HepG2 (cell line): ENCODE measurements at regions not wholly inside any gene's neighbourhood (a gene's known extent, or its start where the extent isn't known, plus 50 kb on each side); places are given as distances from the start of the nearest gene placed in this dataset.

ENCODE experiments used
- ATAC-seq: fragments of 200-7000 bp; cut with Tn5 transposase; 3 replicates; pipeline ENCODE4 v1.9.1; 2020; ENCODE audit warnings: mild to moderate bottlenecking, moderate library complexity
- BruUV-seq: library from RNA; stranded (reverse); fragments of 400-500 nt; replicated peaks from 2 replicates; lab custom pipeline; 2021; lab: Mats Ljungman, UMichigan
- CTCF ChIA-PET: fragments of 300-600 bp; formaldehyde crosslinking; extraction: SDS; loops from one replicate; lab custom pipeline; 2021; ENCODE audit warnings: low total read pairs, inconsistent platforms, low intra/inter-chr PET ratio; lab: Yijun Ruan, JAX
- POLR2A ChIA-PET: fragments of 350-600 bp; sonication (Branson Sonifier 250); formaldehyde crosslinking; loops from one replicate; lab custom pipeline; 2020; ENCODE audit warnings: antibody characterized with exemption, inconsistent platforms; lab: Yijun Ruan, JAX
- DNase-seq: peaks from one replicate; pipeline ENCODE4 v3.0.0-alpha.2; 2015; ENCODE audit warnings: low spot score
- FAIRE-seq: peaks from 3 replicates; lab custom pipeline; 2011; peaks lifted over from hg19 to GRCh38; lab: Jason Lieb, UNC
- H2AFZ ChIP-seq: one replicate; pipeline ENCODE4 v1.6.1; 2011; ENCODE audit warnings: low read length, inconsistent platforms
- H3K27ac ChIP-seq: fragments of 300-600 bp; 3 replicates; pipeline ENCODE4 v1.8.0; 2011; ENCODE audit warnings: mixed run types, mild to moderate bottlenecking, mixed read lengths, low read length, inconsistent platforms; ENCODE audit not compliant: insufficient read depth; ENCODE audit errors: extremely low read length
- H3K27me3 ChIP-seq, 2 experiments: fragments of 200-600 bp in 1 of 2; 2 replicates in 1 of 2; 3 replicates in 1 of 2; pipeline versions ENCODE4 v1.6.0 to v1.8.0; 2011; ENCODE audit warnings: low read length in 2 of 2, mild to moderate bottlenecking in 2 of 2, moderate library complexity in 2 of 2, inconsistent platforms in 1 of 2; ENCODE audit not compliant: insufficient read depth in 2 of 2, control insufficient read depth in 1 of 2
- H3K36me3 ChIP-seq, 2 experiments: fragments of 200-600 bp in 1 of 2; replicated peaks in 1 of 2; 2 replicates in 1 of 2; 3 replicates in 1 of 2; pipeline versions ENCODE4 v1.5.1 to v1.8.0; 2011; ENCODE audit warnings: low read length in 2 of 2, inconsistent platforms in 1 of 2; ENCODE audit not compliant: insufficient read depth in 2 of 2, control insufficient read depth in 1 of 2
- H3K4me1 ChIP-seq: 2 replicates; pipeline ENCODE4 v1.5.1; 2012; ENCODE audit warnings: low read length, inconsistent platforms; ENCODE audit not compliant: insufficient read depth
- H3K4me2 ChIP-seq: 2 replicates; pipeline ENCODE4 v1.6.0; 2011; ENCODE audit warnings: low read depth, low read length, inconsistent platforms
- H3K4me3 ChIP-seq, 3 experiments: fragments of 200-600 bp in 1 of 3; sonication (generic), shearing (Covaris generic) in 1 of 3; replicated peaks in 1 of 3; 2 replicates each; pipeline ENCODE4 v1.5.1; 2011 to 2016; ENCODE audit warnings: low read length in 3 of 3, inconsistent platforms in 2 of 3, low read depth in 2 of 3, mild to moderate bottlenecking in 2 of 3, control low read depth in 1 of 3, mixed read lengths in 1 of 3; ENCODE audit not compliant: insufficient read depth in 1 of 3
- H3K79me2 ChIP-seq: one replicate; pipeline ENCODE4 v1.6.1; 2011; ENCODE audit warnings: low read length, inconsistent platforms; ENCODE audit not compliant: insufficient read depth
- H3K9ac ChIP-seq: 2 replicates; pipeline ENCODE4 v1.6.0; 2011; ENCODE audit warnings: mild to moderate bottlenecking, low read depth, low read length, inconsistent platforms; ENCODE audit not compliant: insufficient read depth
- H3K9me3 ChIP-seq: 2 replicates; pipeline ENCODE4 v1.5.1; 2012; ENCODE audit warnings: mild to moderate bottlenecking, low read length
- H4K20me1 ChIP-seq: 2 replicates; pipeline ENCODE4 v1.6.0; 2011; ENCODE audit warnings: inconsistent platforms, mild to moderate bottlenecking, low read length, moderate library complexity; ENCODE audit not compliant: insufficient read depth
- BRCA1 ChIP-seq: sonication (generic); formaldehyde crosslinking; IDR thresholded peaks from 2 replicates; pipeline ENCODE4 v1.4.0; 2020; ENCODE audit warnings: missing genetic modification reagents
- KDM4B ChIP-seq: sonication (generic); formaldehyde crosslinking; IDR thresholded peaks from 2 replicates; pipeline ENCODE4 v1.4.0; 2020; ENCODE audit warnings: missing genetic modification reagents
- KLF16 ChIP-seq, 2 experiments: sonication (generic) in 1 of 2; formaldehyde crosslinking in 1 of 2; IDR thresholded peaks; 2 replicates each; pipeline versions ENCODE4 v1.6.1 to v1.8.0; 2016 to 2023; ENCODE audit warnings: missing genetic modification reagents in 2 of 2, missing compliant biosample characterization in 1 of 2
- MED13 ChIP-seq: sonication (generic); formaldehyde crosslinking; IDR thresholded peaks from 2 replicates; pipeline ENCODE4 v1.5.0; 2020; ENCODE audit warnings: missing genetic modification reagents
- POLR2AphosphoS5 ChIP-seq: IDR thresholded peaks from 2 replicates; pipeline ENCODE4 v1.6.1; 2012; ENCODE audit warnings: low read depth, low read length
- WGBS: methylation state at CpG from one replicate; pipeline ENCODE4 v1.1.6; 2017; ENCODE audit warnings: low lambda C conversion rate; 5-methylcytosine and 5-hydroxymethylcytosine counted together
- in situ Hi-C: cut with HindIII; loops from 2 replicates; pipeline ENCODE4 v1.10.0; 2017; ENCODE audit warnings: low pct_unique_long_range_greater_than_20kb; ENCODE audit not compliant: extremely low pct_ligation_motif_present
- intact Hi-C: fragments of 100-400 bp; cut with micrococcal nuclease; formaldehyde crosslinking; loops from one replicate; pipeline ENCODE4 v1.10.0; 2022; ENCODE audit not compliant: unreplicated experiment
- TF ChIP-seq, protein P1 (sequence below): sonication (generic); formaldehyde crosslinking; IDR thresholded peaks from 2 replicates; pipeline ENCODE4 v1.5.0; 2020; ENCODE audit warnings: missing genetic modification reagents
- TF ChIP-seq, protein P2 (sequence below): fragments of 450-650 bp; IDR thresholded peaks from 2 replicates; pipeline ENCODE4 v1.6.1; 2017

DNA sequence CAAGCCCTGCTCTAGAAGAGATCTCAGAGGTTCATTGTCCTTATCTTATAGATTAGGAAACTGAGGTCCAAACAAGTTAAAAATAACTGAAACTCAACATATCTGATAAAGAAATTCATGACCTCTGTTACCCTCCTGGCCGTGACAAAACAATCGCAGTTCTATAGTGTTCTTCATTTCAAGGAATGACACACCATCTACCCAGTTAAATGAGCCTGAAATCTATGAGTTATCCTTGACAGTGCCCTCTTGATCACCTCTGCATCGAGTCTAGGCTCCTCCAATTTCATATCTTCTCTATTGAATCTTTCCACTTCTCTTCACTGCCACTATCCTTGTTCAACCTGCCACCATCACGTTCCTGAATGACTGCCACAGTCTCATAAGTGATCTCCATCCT is 325.3 kb upstream of the TEX13C start:
- Histone ChIP-seq H3K27ac (no peak overlapping the region), H3K9me3 (no peaks in the 10 kb centered on the region), H3K79me2 (no peaks in the 10 kb centered on the region), H3K4me1 (no peaks in the 10 kb centered on the region), H3K36me3 (no peaks in the 10 kb centered on the region), H3K4me2 (no peak overlapping the region), H3K27me3 (no peaks in the 10 kb centered on the region)
- FAIRE-seq (no peak), ATAC-seq (no peak)
- BruUV-seq = no TSS peak
- in situ Hi-C loops = no loop called here
- CTCF ChIA-PET = no interaction called here
- WGBS = 0% methylated on average over 4 of the region's 4 CpGs
- TF ChIP-seq KLF16 (CRISPR knock-in tag; IDR thresholded peaks at IDR 0.05) = no peak
- TF ChIP-seq, protein P1, sequence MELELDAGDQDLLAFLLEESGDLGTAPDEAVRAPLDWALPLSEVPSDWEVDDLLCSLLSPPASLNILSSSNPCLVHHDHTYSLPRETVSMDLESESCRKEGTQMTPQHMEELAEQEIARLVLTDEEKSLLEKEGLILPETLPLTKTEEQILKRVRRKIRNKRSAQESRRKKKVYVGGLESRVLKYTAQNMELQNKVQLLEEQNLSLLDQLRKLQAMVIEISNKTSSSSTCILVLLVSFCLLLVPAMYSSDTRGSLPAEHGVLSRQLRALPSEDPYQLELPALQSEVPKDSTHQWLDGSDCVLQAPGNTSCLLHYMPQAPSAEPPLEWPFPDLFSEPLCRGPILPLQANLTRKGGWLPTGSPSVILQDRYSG (CRISPR knock-in tag) = no peak
- TF ChIP-seq BRCA1 (CRISPR knock-in tag) = no peak
- no peak for TF ChIP-seq POLR2AphosphoS5
- no peak for TF ChIP-seq KDM4B
- no peak for TF ChIP-seq MED13
- TF ChIP-seq, protein P2, sequence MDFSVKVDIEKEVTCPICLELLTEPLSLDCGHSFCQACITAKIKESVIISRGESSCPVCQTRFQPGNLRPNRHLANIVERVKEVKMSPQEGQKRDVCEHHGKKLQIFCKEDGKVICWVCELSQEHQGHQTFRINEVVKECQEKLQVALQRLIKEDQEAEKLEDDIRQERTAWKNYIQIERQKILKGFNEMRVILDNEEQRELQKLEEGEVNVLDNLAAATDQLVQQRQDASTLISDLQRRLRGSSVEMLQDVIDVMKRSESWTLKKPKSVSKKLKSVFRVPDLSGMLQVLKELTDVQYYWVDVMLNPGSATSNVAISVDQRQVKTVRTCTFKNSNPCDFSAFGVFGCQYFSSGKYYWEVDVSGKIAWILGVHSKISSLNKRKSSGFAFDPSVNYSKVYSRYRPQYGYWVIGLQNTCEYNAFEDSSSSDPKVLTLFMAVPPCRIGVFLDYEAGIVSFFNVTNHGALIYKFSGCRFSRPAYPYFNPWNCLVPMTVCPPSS = no peak
- TF ChIP-seq, all 625 proteins: peak for 0
- intact Hi-C loops = no loop called here
- Histone ChIP-seq H4K20me1 (no peaks in the 10 kb centered on the region), H3K4me3 (no peak overlapping the region), H2AFZ (no peak overlapping the region), H3K9ac (no peak overlapping the region)
- POLR2A ChIA-PET = no interaction called here
- DNase-seq = no peak
